ENCODE measurements at regions not wholly inside any gene's neighbourhood (a gene's known extent, or its start where the extent isn't known, plus 50 kb on each side); places are given as distances from the start of the nearest gene placed in this dataset.

DNA sequence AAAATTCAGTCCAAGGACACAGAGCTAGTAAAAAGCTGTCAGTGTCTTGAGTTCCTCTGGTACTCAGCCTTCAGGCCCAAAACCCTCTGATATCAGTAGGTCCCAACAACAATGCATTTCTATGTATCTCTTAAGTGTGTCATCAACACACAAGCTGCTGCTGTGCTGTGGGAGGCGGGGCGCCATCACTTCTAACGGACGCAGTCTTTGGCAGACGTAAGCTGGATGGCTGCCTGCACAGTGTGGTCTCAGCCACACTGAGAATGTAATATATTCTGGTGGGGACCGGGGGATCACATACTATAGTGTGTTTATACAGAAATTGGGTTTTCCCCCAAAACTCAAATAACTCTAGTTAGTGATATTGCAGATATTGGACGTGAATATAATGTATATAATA lies 123.9 kb downstream of the SUDS3 start:
- H3K27ac Mint-ChIP-seq, result no peak overlapping the region
- H3K9me3 Mint-ChIP-seq, result peaks cover 0 to 14% (median 5%) of the 10 kb centered on the region in 7 donors
- WGBS (ENCODE audit: insufficient coverage), result 90% methylated on average over 2 of the region's 7 CpGs

DNA sequence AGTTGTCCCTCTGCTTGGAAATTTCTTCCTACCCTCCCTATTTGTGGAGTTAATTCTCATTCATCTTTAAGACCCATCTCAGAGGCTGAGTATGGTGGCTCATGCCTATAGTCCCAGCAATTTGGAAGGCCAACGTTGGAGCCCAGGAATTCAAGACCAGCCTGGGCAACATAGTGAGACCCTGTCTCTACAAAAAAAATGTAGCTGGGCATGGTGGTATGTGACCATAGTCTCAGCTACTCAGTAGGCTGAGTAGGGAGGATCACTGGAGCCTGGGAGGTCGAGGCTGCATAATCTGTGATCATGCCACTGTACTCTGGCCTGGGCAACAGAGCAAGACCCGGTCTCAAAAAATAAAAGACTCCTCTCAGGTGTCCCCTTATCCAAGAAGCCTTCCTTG lies 125.1 kb downstream of the SUDS3 start:
- Mint-ChIP-seq H3K9me3 (peaks cover 0 to 10% (median 4%) of the 10 kb centered on the region in 7 donors), H3K27me3 (ENCODE audit: low read depth in 3 of 3) (peaks cover 2 to 4% (median 3%) of the 10 kb centered on the region in 3 donors), H3K27ac (no peak overlapping the region), H3K4me3 (peak overlapping the region in 1 of 2 donors; percentile 24), H3K4me1 (no peaks in the 10 kb centered on the region), H3K36me3 (no peaks in the 10 kb centered on the region)
- 56% methylated on average over 1 of the region's 3 CpGs for WGBS (ENCODE audit: insufficient coverage)
- Histone ChIP-seq H3K79me2 (ENCODE audit: insufficient read depth, low read length) (no peaks in the 10 kb centered on the region), H2AFZ (ENCODE audit: insufficient read depth, low read depth, low read length, poor library complexity, severe bottlenecking) (no peak overlapping the region), H3K9me3 (replicated peaks in 1 of 2; ENCODE audit: control insufficient read depth in 1 of 2, insufficient read depth in 1 of 2, low read length in 2 of 2) (no peaks in the 10 kb centered on the region), H3K27ac (ENCODE audit: low read depth in 1 of 2, low read length in 2 of 2) (no peak overlapping the region), H3K27me3 (ENCODE audit: control insufficient read depth in 2 of 2, insufficient read depth in 2 of 2, low read length in 2 of 2) (no peaks in the 10 kb centered on the region), H3K4me2 (replicated peaks; ENCODE audit: extremely low read depth, low read length, poor library complexity, severe bottlenecking) (no peak overlapping the region), H3K4me3 (replicated peaks in 1 of 3; ENCODE audit: low read depth in 2 of 3, low read length in 3 of 3) (no peak overlapping the region), H4K20me1 (ENCODE audit: insufficient read depth, low read length) (no peaks in the 10 kb centered on the region), H3K4me1 (ENCODE audit: control insufficient read depth in 1 of 2, insufficient read depth in 2 of 2, low read length in 2 of 2) (no peaks in the 10 kb centered on the region), H3K9ac (ENCODE audit: insufficient read depth, low read length, poor library complexity, severe bottlenecking) (no peak overlapping the region), H3K36me3 (replicated peaks in 1 of 2; ENCODE audit: control insufficient read depth in 1 of 2, insufficient read depth in 2 of 2, low read length in 2 of 2) (no peaks in the 10 kb centered on the region)
- TF ChIP-seq, protein P1, sequence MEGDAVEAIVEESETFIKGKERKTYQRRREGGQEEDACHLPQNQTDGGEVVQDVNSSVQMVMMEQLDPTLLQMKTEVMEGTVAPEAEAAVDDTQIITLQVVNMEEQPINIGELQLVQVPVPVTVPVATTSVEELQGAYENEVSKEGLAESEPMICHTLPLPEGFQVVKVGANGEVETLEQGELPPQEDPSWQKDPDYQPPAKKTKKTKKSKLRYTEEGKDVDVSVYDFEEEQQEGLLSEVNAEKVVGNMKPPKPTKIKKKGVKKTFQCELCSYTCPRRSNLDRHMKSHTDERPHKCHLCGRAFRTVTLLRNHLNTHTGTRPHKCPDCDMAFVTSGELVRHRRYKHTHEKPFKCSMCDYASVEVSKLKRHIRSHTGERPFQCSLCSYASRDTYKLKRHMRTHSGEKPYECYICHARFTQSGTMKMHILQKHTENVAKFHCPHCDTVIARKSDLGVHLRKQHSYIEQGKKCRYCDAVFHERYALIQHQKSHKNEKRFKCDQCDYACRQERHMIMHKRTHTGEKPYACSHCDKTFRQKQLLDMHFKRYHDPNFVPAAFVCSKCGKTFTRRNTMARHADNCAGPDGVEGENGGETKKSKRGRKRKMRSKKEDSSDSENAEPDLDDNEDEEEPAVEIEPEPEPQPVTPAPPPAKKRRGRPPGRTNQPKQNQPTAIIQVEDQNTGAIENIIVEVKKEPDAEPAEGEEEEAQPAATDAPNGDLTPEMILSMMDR (IDR thresholded peaks at IDR 0.05), result no peak
- intact Hi-C loops (cut with micrococcal nuclease), result no loop called here
- DNase-seq, result no peak

More for the DNA sequence above, 123.9 kb downstream of the SUDS3 start:
- Histone ChIP-seq H3K79me2 (ENCODE audit: insufficient read depth, low read length) (no peaks in the 10 kb centered on the region), H3K4me3 (replicated peaks in 1 of 3; ENCODE audit: low read depth in 2 of 3, low read length in 3 of 3) (no peak overlapping the region), H3K27ac (ENCODE audit: low read depth in 1 of 2, low read length in 2 of 2) (no peak overlapping the region), H3K9me3 (replicated peaks in 1 of 2; ENCODE audit: control insufficient read depth in 1 of 2, insufficient read depth in 1 of 2, low read length in 2 of 2) (no peaks in the 10 kb centered on the region), H3K4me2 (replicated peaks; ENCODE audit: extremely low read depth, low read length, poor library complexity, severe bottlenecking) (no peak overlapping the region), H4K20me1 (ENCODE audit: insufficient read depth, low read length) (no peaks in the 10 kb centered on the region), H2AFZ (ENCODE audit: insufficient read depth, low read depth, low read length, poor library complexity, severe bottlenecking) (no peak overlapping the region), H3K9ac (ENCODE audit: insufficient read depth, low read length, poor library complexity, severe bottlenecking) (no peak overlapping the region), H3K36me3 (replicated peaks in 1 of 2; ENCODE audit: control insufficient read depth in 1 of 2, insufficient read depth in 2 of 2, low read length in 2 of 2) (no peaks in the 10 kb centered on the region), H3K27me3 (ENCODE audit: control insufficient read depth in 2 of 2, insufficient read depth in 2 of 2, low read length in 2 of 2) (no peaks in the 10 kb centered on the region), H3K4me1 (ENCODE audit: control insufficient read depth in 1 of 2, insufficient read depth in 2 of 2, low read length in 2 of 2) (no peaks in the 10 kb centered on the region)
- H3K36me3 Mint-ChIP-seq, result no peaks in the 10 kb centered on the region
- TF ChIP-seq, protein P1 (IDR thresholded peaks at IDR 0.05), result no peak
- peaks cover 3 to 4% (median 4%) of the 10 kb centered on the region in 3 donors for H3K27me3 Mint-ChIP-seq (ENCODE audit: low read depth in 3 of 3)
- DNase-seq, result no peak
- no peaks in the 10 kb centered on the region for H3K4me1 Mint-ChIP-seq
- H3K4me3 Mint-ChIP-seq, result no peak overlapping the region
- intact Hi-C loops (cut with micrococcal nuclease), result no loop called here
